ENCODE measurements at regions not wholly inside any gene's neighbourhood (a gene's known extent, or its start where the extent isn't known, plus 50 kb on each side); places are given as distances from the start of the nearest gene placed in this dataset.
A peak's percentile ranks its signal among the peaks of the same experiment; 100 is the strongest.

GRCh38 chr4:127149086-127149485 is 483.7 kb upstream of the INTU start:
- peak; percentile 47 to 78 (median 62) for DNase-seq

GRCh38 chr4:127151941-127152340 is 480.8 kb upstream of the INTU start:
- no peak for DNase-seq

- DNase-seq: no peak
These were observed 477.6 kb upstream of the INTU start for GRCh38 chr4:127155116-127155515.

- DNase-seq: no peak
These were observed 477.2 kb upstream of the INTU start for GRCh38 chr4:127155555-127155954.

- DNase-seq: peak in 1 of 3 donors; percentile 41
These were observed 470.0 kb upstream of the INTU start for GRCh38 chr4:127162741-127163140.

- DNase-seq: no peak
These were observed 466.8 kb upstream of the INTU start for GRCh38 chr4:127165971-127166370.

GRCh38 chr4:127174201-127174600 is 458.6 kb upstream of the INTU start:
- DNase-seq: no peak

- DNase-seq: peak; percentile 33 to 84 (median 34)
These were observed 458.1 kb upstream of the INTU start for GRCh38 chr4:127174616-127175015.

GRCh38 chr4:127179256-127180087 is 453.3 kb upstream of the INTU start:
- DNase-seq: peak in 1 of 3 donors; percentile 44

- DNase-seq: no peak
These were observed 451.8 kb upstream of the INTU start for GRCh38 chr4:127181001-127181400.

GRCh38 chr4:127182687-127183086 is 450.1 kb upstream of the INTU start:
- DNase-seq: peak in 1 of 3 donors; percentile 34

- no peak for DNase-seq
These were observed 443.9 kb upstream of the INTU start for GRCh38 chr4:127188847-127189246.

- no peak for DNase-seq
These were observed 438.5 kb upstream of the INTU start for GRCh38 chr4:127194281-127194680.

GRCh38 chr4:127196655-127197352 is 436.0 kb upstream of the INTU start:
- DNase-seq: no peak

- peak in 1 of 3 donors; percentile 78 for DNase-seq
These were observed 429.1 kb upstream of the INTU start for GRCh38 chr4:127203562-127204200.

- DNase-seq: no peak
These were observed 428.4 kb upstream of the INTU start for GRCh38 chr4:127204322-127204721.

- no peak for DNase-seq
These were observed 423.1 kb upstream of the INTU start for GRCh38 chr4:127209580-127210095.

GRCh38 chr4:127210893-127211649 is 421.7 kb upstream of the INTU start:
- DNase-seq: peak; percentile 47 to 81 (median 68)

- DNase-seq: peak; percentile 47 to 82 (median 61)
These were observed 420.9 kb upstream of the INTU start for GRCh38 chr4:127211650-127212560.

GRCh38 chr4:127212701-127213100 is 420.1 kb upstream of the INTU start:
- no peak for DNase-seq

All from muscle of back (tissue), 3 donors.